GM21786 (cell line): ENCODE measurements at regions not wholly inside any gene's neighbourhood (a gene's known extent, or its start where the extent isn't known, plus 50 kb on each side); places are given as distances from the start of the nearest gene placed in this dataset.

Experiments used
- ATAC-seq: cut with Tn5 transposase; IDR thresholded peaks from one replicate; pipeline ENCODE4 v1.9.1; 2021; ENCODE audit not compliant: unreplicated experiment

- ATAC-seq, result no peak
Observed at GRCh38 chr13:80284290-80284689, 56.6 kb downstream of the SPRY2 start.

DNA sequence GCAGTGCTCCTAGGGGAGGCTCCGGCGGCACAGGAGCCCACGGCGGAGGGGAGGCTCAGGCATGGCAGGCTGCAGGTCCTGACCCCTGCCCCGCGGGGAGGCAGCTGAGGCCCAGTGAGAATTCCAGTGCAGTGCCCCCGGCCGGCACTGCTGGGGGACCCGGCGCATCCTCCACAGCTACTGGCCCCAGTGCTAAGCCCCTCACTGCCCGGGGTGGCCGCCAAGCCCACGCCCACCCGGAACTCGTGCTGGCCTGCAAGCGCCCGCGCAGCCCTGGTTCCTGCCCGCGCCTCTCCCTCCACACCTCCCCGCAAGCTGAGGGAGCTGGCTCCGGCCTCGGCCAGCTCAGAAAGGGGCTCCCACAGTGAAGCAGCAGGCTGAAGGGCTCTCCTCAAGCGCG, 62.2 kb downstream of the SPRY2 start:
- ATAC-seq, result no peak

- no peak for ATAC-seq
Observed at GRCh38 chr13:80276371-80277289, 64.3 kb downstream of the SPRY2 start.

DNA sequence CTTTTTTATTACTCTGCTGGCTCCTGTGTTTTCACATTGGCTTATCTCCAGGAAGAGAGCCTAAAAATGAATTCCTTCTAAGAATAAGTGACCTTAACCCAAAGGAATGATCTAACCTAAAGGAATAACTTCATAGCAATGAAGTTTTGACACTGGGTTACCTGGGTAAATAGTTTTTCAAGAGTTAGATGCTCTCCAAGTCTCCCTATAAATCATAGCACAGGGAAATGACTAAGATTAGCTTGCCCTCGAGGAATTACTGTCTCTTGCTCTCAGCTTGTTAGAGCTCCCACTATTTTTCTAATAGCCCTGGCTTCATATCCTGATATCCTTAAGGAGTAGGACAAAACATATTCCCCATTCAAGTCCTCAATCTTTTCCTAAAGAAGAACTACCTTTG, 66.3 kb downstream of the SPRY2 start:
- ATAC-seq, result no peak

GRCh38 chr13:80273718-80274117, 67.2 kb downstream of the SPRY2 start:
- ATAC-seq, result no peak

DNA sequence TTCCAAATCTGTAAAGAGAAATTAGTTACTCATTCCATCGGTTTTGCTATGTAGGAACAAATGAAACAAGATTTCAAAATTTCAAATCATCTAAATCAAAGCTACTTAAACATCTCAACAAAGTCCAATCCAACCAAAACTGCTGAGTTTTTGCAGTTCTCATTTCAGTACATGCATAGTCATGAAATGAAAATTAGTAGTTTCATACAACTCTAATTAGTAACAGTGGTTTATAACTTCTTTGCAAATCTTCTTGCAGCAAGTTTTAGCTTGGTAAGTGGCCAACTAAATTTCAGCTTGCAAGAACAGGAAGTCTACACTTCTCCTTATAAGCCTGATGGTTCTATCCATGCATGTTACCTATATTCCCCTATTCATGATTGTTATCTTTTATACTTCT, 75.6 kb downstream of the SPRY2 start:
- ATAC-seq, result no peak

DNA sequence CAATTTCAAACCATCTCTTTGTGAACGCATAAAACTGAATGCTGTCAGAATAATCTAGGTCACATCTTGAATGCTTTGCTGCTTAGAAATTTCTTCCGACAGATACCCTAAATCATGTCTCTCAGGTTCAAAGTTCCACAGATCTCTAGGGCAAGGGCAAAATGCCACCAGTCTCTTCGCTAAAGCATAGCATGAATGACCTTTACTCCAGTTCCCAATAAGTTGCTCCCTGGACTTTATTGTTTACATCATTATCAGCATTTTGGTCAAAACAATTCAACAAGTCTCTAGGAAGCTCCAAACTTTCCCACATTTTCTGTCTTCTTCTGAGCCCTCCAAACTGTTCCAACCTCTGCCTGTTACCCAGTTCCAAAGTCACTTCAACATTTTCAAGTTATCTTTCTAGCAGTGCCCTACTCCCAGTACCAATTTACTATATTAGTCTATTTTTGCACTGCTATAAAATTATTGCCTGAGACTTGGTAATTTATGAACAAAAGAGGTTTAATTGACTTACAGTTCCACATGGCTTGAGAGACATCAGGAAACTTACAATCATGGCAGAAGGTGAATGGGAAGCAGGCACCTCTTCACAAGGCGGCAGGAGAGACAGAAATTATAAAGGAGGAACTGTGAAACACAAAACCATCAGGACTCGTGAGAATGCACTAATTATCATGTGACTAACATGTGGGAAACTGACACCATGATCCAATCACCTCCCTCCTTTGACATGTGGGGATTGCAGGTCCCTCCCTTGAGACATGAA, 77.0 kb downstream of the SPRY2 start:
- ATAC-seq, result no peak

DNA sequence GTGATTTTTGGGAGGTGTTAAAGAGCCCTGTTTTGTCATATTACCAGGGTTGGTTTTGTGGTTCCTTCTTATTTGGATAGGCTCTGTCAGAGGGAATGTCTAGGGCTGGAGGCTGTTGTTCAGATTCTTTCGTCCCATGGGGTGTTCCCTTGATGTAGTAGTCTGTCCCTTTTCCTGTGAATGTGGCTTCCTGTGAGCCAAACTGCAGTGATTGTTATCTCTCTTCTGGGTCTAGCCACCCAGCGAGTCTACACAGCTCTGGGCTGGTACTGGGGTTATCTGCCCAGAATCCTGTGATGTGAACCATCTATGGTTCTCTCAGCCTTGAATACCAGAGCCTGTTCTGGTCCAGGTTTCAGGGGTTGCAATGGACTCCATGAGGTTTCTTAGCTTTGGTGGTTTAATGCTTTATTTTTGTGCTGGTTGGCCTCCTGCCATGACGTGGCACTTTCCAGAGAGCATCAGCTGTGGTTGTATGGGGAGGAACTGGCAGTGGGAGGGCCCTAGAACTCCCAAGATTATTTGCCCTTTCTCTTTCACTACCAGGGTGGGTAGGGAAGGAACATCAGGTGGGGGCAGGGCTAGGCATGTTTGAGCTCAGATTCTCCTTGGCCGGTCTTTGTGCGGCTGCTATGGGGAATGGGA, 78.8 kb downstream of the SPRY2 start:
- ATAC-seq, result no peak

GRCh38 chr13:80259159-80259558, 81.8 kb downstream of the SPRY2 start:
- peak; percentile 57 for ATAC-seq

DNA sequence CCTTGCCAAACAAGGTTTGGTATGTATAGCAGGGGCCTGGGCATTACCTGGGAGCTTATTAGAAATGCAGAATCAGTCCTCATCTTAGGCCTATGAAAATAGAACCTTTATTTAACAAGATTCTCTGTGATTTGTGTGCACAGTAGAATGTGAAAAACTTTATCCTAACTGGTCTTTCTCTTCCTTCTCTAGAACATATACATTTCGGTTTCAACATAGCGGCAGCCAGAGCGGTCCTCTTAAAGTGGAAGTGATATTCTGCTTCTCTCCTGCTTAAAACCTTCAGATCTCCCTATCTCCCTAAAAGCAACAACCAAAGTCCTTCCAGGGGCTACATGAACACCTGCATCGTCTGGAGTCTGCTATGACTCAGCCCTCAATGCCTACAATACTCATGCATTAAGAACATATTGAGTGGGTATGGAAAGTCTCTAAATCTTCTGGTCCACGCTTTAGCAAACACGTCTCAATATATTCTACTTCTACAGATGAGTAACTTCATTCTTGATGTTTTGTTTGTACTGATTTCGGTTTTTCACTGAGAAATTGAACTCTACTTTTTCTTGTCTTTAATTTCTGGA, 84.5 kb downstream of the SPRY2 start:
- peak; percentile 63 for ATAC-seq

DNA sequence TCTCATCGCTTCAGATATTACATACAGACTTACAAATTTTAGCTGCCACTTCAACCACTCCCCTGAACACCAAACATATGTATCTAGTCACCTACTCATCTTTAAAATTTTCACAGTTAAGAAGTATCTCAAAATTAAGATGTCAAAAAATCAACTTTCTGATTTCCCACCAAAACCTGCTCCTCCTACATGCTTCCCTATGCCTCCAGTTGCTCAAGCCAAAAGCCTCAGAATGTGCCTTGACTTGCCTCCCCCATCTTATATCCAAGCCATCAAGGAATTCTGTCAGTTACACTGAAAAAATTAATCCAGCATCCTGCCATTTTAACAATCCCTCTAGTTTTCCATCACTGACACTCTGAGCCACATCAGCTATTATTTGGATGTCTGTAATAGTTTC, 85.0 kb downstream of the SPRY2 start:
- no peak for ATAC-seq

- no peak for ATAC-seq
Observed at GRCh38 chr13:80251403-80251802, 89.5 kb downstream of the SPRY2 start.

GRCh38 chr13:80250213-80250810, 90.6 kb downstream of the SPRY2 start:
- no peak for ATAC-seq

GRCh38 chr13:80249516-80250212, 91.3 kb downstream of the SPRY2 start:
- no peak for ATAC-seq

DNA sequence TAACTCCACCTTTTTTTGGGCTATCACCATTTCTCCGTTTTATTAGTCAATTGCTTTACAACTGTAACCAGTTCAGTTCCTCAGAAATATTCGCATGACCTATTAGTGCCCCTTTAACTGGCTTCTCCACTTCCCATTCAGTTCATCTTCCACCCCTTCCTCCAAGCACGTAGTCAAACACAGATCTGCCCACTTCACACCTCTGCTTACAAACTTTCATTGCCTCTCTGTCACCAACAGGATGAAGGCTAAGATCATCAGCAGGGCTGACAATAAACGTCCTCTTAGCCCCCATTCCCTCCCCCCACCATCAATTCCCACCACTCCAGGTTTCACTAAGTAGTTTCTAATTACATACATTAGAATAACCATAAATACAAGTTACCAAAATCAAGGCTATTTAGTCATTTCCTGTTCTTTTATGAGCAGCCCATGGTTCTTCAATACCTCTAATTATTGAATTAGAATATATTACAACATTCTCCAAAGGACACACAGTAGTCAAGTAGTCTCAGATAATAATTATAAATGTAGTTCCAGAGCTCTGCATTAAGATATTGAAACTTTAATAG, 95.7 kb downstream of the SPRY2 start:
- no peak for ATAC-seq

GRCh38 chr13:80244574-80244973, 96.4 kb downstream of the SPRY2 start:
- no peak for ATAC-seq

- ATAC-seq, result no peak
Observed at GRCh38 chr13:80242728-80243427, 98.0 kb downstream of the SPRY2 start.

GRCh38 chr13:80239571-80240255, 101.2 kb downstream of the SPRY2 start:
- no peak for ATAC-seq

DNA sequence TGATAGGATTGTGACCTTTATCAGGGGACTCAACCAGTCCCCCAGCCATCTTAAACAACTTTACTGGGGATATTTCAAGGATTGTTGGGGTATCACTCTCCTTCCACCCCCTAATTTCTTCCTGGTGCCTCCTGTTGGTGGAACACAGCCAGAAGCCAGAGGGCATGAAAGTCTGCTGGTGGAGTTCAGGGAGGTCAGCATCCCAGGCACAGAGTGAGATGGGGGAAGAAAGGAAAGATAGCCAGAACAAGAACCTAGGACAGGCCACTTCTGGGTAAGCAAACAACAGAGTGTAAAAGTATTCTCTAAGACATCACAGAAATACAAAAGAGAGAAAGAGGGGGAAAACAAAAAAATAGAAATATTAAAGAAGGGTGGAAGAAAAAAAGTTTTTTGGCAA, 101.8 kb downstream of the SPRY2 start:
- ATAC-seq, result no peak
